H1 (cell line): ENCODE measurements at regions not wholly inside any gene's neighbourhood (a gene's known extent, or its start where the extent isn't known, plus 50 kb on each side); places are given as distances from the start of the nearest gene placed in this dataset.

Experiments
- ATF2 ChIP-seq: IDR thresholded peaks from 2 replicates; pipeline ENCODE4 v1.6.1; 2012; ENCODE audit warnings: low read length, inconsistent platforms
- BCL11A ChIP-seq, 2 experiments: IDR thresholded peaks; one replicate each; pipeline ENCODE4 v1.6.1; 2011; ENCODE audit warnings: low read depth in 2 of 2, low read length in 2 of 2, mild to moderate bottlenecking in 2 of 2
- CHD7 ChIP-seq: fragments of 300-600 bp; sonication (generic); IDR thresholded peaks from 2 replicates; pipeline ENCODE4 v1.7.1; 2012; ENCODE audit warnings: low read length, moderate library complexity, mild to moderate bottlenecking, inconsistent platforms; ENCODE audit not compliant: insufficient replicate concordance
- MAFK ChIP-seq: IDR thresholded peaks from 2 replicates; pipeline ENCODE4 v1.6.1; 2012; ENCODE audit warnings: low read depth, mild to moderate bottlenecking, improper control_type of control experiment, low read length
- RXRA ChIP-seq: IDR thresholded peaks from 2 replicates; pipeline ENCODE4 v1.6.1; 2011; ENCODE audit warnings: low read depth, mild to moderate bottlenecking, low read length, moderate library complexity; ENCODE audit not compliant: insufficient read depth

GRCh38 chr2:52345676-52346075, 1313.7 kb upstream of the NRXN1 start (continued):
- no peak for TF ChIP-seq CHD7
- no peak for TF ChIP-seq BCL11A (IDR thresholded peaks at IDR 0.05; ENCODE audit: low read depth in 2 of 2, low read length in 2 of 2)
- TF ChIP-seq RXRA: no peak
- no peak for TF ChIP-seq ATF2
- no peak for TF ChIP-seq MAFK
